ENCODE measurements at regions not wholly inside any gene's neighbourhood (a gene's known extent, or its start where the extent isn't known, plus 50 kb on each side); places are given as distances from the start of the nearest gene placed in this dataset.
"Not testable (repeated sequence)": the region's sequence is repeated elsewhere in the genome, so short reads cannot be mapped to it uniquely, and the experiment has no call there.

DNA sequence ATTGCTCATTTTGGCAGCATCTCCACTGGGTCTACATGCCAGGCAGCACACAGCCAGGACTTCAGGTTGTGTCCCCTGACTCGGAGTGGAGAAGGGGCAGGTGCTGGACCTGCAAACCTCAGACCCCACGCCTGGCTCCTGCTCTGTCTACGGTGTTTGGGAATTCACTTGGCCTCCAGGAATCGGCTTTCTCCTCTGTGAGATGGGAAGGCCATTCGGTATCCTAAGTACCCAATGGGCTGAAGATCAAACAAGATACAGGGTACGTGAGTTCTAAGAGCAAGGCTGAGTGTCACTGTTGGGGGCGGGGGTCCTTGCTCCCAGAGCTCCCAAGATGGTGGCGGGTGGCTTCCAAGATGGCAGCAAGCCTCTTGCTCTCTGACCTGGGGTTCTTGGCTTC lies 73.2 kb upstream of the EN2 start:
- TF ChIP-seq CTCF (IDR thresholded peaks at IDR 0.05): no peak
- DNase-seq (ENCODE audit: low spot score): no peak
- peaks cover 14 to 20% of the 10 kb centered on the region in 2 donors for H3K27me3 ChIP-seq
- peaks cover 0 to 24% of the 10 kb centered on the region in 2 donors for H3K4me1 ChIP-seq
- no peaks in the 10 kb centered on the region for H3K9me3 ChIP-seq
- H3K27ac ChIP-seq: no peak overlapping the region
- H3K4me3 ChIP-seq: no peak overlapping the region
- H3K36me3 ChIP-seq: no peaks in the 10 kb centered on the region

DNA sequence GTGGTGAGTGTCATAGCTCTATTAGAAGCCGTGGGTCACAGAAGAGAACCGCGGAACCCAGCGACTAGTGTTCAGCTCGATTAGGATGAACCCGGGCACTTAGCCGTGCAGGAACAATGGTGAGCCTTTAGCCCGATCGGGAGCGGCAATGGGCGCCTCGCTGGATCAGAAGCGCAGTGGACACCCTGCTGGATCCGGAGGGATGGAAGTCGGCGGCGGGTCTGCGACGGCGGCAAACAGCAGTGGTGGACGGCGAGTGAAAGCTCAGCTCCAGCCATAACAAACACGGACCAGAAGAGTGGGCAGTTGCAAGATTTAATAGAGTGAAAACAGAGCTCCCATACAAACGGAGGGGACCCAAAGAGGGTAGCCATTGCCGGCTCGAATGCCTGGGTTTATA lies 72.7 kb upstream of the EN2 start:
- not testable (repeated sequence) for DNase-seq (ENCODE audit: low spot score); H3K9me3 ChIP-seq; H3K27ac ChIP-seq; H3K36me3 ChIP-seq; H3K4me3 ChIP-seq
- peaks cover 0 to 23% of the 10 kb centered on the region in 2 donors for H3K4me1 ChIP-seq
- H3K27me3 ChIP-seq: peaks cover 10 to 16% of the 10 kb centered on the region in 2 donors

GRCh38 chr7:155386608-155387007 lies 71.3 kb upstream of the EN2 start:
- Histone ChIP-seq H3K9me3 (no peaks in the 10 kb centered on the region), H3K27ac (no peak overlapping the region), H3K27me3 (peaks cover 1 to 4% of the 10 kb centered on the region in 2 donors), H3K4me1 (peaks cover 0 to 9% of the 10 kb centered on the region in 2 donors), H3K4me3 (no peak overlapping the region), H3K36me3 (no peaks in the 10 kb centered on the region)
- no peak for TF ChIP-seq CTCF (IDR thresholded peaks at IDR 0.05)
- DNase-seq (ENCODE audit: low spot score): no peak

GRCh38 chr7:155387066-155387620 lies 70.8 kb upstream of the EN2 start:
- no peak for DNase-seq (ENCODE audit: low spot score)
- Histone ChIP-seq H3K27ac (no peak overlapping the region), H3K27me3 (no peaks in the 10 kb centered on the region), H3K9me3 (no peaks in the 10 kb centered on the region), H3K4me1 (peaks cover 0 to 4% of the 10 kb centered on the region in 2 donors), H3K36me3 (no peaks in the 10 kb centered on the region), H3K4me3 (no peak overlapping the region)
- no peak for TF ChIP-seq CTCF (IDR thresholded peaks at IDR 0.05)

- no peak for TF ChIP-seq CTCF (IDR thresholded peaks at IDR 0.05)
- Histone ChIP-seq H3K4me1 (no peaks in the 10 kb centered on the region), H3K36me3 (no peaks in the 10 kb centered on the region), H3K27me3 (no peaks in the 10 kb centered on the region), H3K9me3 (no peaks in the 10 kb centered on the region), H3K27ac (no peak overlapping the region), H3K4me3 (no peak overlapping the region)
- DNase-seq (ENCODE audit: low spot score): no peak
Observed at GRCh38 chr7:155388561-155388960, 69.4 kb upstream of the EN2 start.

GRCh38 chr7:155391414-155391813 lies 66.5 kb upstream of the EN2 start:
- H3K4me1 ChIP-seq: no peaks in the 10 kb centered on the region
- no peak overlapping the region for H3K4me3 ChIP-seq
- no peaks in the 10 kb centered on the region for H3K9me3 ChIP-seq
- no peak for TF ChIP-seq CTCF (IDR thresholded peaks at IDR 0.05)
- H3K27me3 ChIP-seq: no peaks in the 10 kb centered on the region
- no peaks in the 10 kb centered on the region for H3K36me3 ChIP-seq
- H3K27ac ChIP-seq: no peak overlapping the region
- DNase-seq (ENCODE audit: low spot score): no peak
